ENCODE measurements at regions not wholly inside any gene's neighbourhood (a gene's known extent, or its start where the extent isn't known, plus 50 kb on each side); places are given as distances from the start of the nearest gene placed in this dataset.

GRCh38 chr1:232249339-232249738 lies 380.6 kb downstream of the SIPA1L2 start:
- DNase-seq (ENCODE audit: low read depth, low spot score): no peak

- no peak for DNase-seq (ENCODE audit: low read depth, low spot score)
Measured at GRCh38 chr1:232248276-232248820, 381.6 kb downstream of the SIPA1L2 start.

GRCh38 chr1:232247669-232248068 lies 382.3 kb downstream of the SIPA1L2 start:
- no peak for DNase-seq (ENCODE audit: low read depth, low spot score)

GRCh38 chr1:232244426-232244825 lies 385.5 kb downstream of the SIPA1L2 start:
- no peak for DNase-seq (ENCODE audit: low read depth, low spot score)

- no peak for DNase-seq (ENCODE audit: low read depth, low spot score)
Measured at GRCh38 chr1:232239998-232240397, 389.9 kb downstream of the SIPA1L2 start.

- DNase-seq (ENCODE audit: low read depth, low spot score): no peak
Measured at GRCh38 chr1:232239522-232239921, 390.4 kb downstream of the SIPA1L2 start.

- DNase-seq (ENCODE audit: low read depth, low spot score): no peak
Measured at GRCh38 chr1:232238009-232238408, 391.9 kb downstream of the SIPA1L2 start.

GRCh38 chr1:232227306-232227705 lies 402.6 kb downstream of the SIPA1L2 start:
- no peak for DNase-seq (ENCODE audit: low read depth, low spot score)

GRCh38 chr1:232226197-232226712 lies 403.7 kb downstream of the SIPA1L2 start:
- DNase-seq (ENCODE audit: low read depth, low spot score): peak; percentile 6

GRCh38 chr1:232225336-232226131 lies 404.4 kb downstream of the SIPA1L2 start:
- no peak for DNase-seq (ENCODE audit: low read depth, low spot score)

GRCh38 chr1:232223887-232224286 lies 406.0 kb downstream of the SIPA1L2 start:
- DNase-seq (ENCODE audit: low read depth, low spot score): no peak

GRCh38 chr1:232223183-232223708 lies 406.7 kb downstream of the SIPA1L2 start:
- no peak for DNase-seq (ENCODE audit: low read depth, low spot score)

- no peak for DNase-seq (ENCODE audit: low read depth, low spot score)
Measured at GRCh38 chr1:232222614-232223013, 407.3 kb downstream of the SIPA1L2 start.

GRCh38 chr1:232221802-232222499 lies 408.0 kb downstream of the SIPA1L2 start:
- no peak for DNase-seq (ENCODE audit: low read depth, low spot score)

GRCh38 chr1:232218955-232219865 lies 410.7 kb downstream of the SIPA1L2 start:
- no peak for DNase-seq (ENCODE audit: low read depth, low spot score)

- DNase-seq (ENCODE audit: low read depth, low spot score): no peak
Measured at GRCh38 chr1:232213928-232214327, 416.0 kb downstream of the SIPA1L2 start.

GRCh38 chr1:232212253-232212652 lies 417.7 kb downstream of the SIPA1L2 start:
- no peak for DNase-seq (ENCODE audit: low read depth, low spot score)

GRCh38 chr1:232211149-232211548 lies 418.8 kb downstream of the SIPA1L2 start:
- no peak for DNase-seq (ENCODE audit: low read depth, low spot score)

- no peak for DNase-seq (ENCODE audit: low read depth, low spot score)
Measured at GRCh38 chr1:232209357-232209756, 420.6 kb downstream of the SIPA1L2 start.

- no peak for DNase-seq (ENCODE audit: low read depth, low spot score)
Measured at GRCh38 chr1:232207073-232207866, 422.7 kb downstream of the SIPA1L2 start.

Data from smooth muscle cell of the brain vasculature (primary cell).